Esophagus squamous epithelium (tissue), 4 donors: ENCODE measurements at regions not wholly inside any gene's neighbourhood (a gene's known extent, or its start where the extent isn't known, plus 50 kb on each side); places are given as distances from the start of the nearest gene placed in this dataset.

ENCODE experiments used
- POLR2A ChIP-seq, 4 donors: fragments of 450-650 bp; IDR thresholded peaks; one replicate each; pipeline ENCODE4 v1.6.1; 2017; ENCODE audit warnings: antibody characterized with exemption in 4 of 4, mild to moderate bottlenecking in 4 of 4, moderate library complexity in 3 of 4
- TF ChIP-seq, protein P1 (sequence below), 6 experiments: fragments of 450-650 bp in 4 of 6; fragments of 200-600 bp in 2 of 6; sonication (generic) in 2 of 6; IDR thresholded peaks; one replicate each; pipeline ENCODE4 v1.5.1; 2016 to 2019; ENCODE audit warnings: antibody characterized with exemption in 6 of 6, mild to moderate bottlenecking in 4 of 6, moderate library complexity in 4 of 6

DNA sequence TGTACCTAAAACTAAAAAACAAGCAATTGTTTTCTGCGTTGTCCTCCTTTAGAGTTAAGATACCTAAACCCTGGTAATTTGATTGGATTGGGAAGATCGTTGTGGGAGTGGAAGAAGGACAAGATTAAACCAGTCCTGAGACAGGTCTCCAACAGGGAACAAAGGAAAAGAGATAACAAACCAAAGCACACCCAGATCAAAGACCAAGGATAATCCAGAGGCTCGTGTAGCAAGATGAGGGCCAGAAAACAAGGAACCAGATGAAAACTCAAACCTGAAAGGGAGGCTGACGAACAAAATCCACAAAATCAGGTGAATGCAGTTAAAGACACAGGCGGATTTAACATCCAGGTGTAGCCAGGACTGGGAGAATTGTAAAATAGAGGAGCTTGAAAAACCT lies 618.1 kb downstream of the SLCO4C1 start:
- TF ChIP-seq, protein P1, sequence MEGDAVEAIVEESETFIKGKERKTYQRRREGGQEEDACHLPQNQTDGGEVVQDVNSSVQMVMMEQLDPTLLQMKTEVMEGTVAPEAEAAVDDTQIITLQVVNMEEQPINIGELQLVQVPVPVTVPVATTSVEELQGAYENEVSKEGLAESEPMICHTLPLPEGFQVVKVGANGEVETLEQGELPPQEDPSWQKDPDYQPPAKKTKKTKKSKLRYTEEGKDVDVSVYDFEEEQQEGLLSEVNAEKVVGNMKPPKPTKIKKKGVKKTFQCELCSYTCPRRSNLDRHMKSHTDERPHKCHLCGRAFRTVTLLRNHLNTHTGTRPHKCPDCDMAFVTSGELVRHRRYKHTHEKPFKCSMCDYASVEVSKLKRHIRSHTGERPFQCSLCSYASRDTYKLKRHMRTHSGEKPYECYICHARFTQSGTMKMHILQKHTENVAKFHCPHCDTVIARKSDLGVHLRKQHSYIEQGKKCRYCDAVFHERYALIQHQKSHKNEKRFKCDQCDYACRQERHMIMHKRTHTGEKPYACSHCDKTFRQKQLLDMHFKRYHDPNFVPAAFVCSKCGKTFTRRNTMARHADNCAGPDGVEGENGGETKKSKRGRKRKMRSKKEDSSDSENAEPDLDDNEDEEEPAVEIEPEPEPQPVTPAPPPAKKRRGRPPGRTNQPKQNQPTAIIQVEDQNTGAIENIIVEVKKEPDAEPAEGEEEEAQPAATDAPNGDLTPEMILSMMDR (IDR thresholded peaks at IDR 0.05), result no peak
- TF ChIP-seq POLR2A (IDR thresholded peaks at IDR 0.05), result no peak
